ENCODE measurements at regions not wholly inside any gene's neighbourhood (a gene's known extent, or its start where the extent isn't known, plus 50 kb on each side); places are given as distances from the start of the nearest gene placed in this dataset.
"Not testable (repeated sequence)": the region's sequence is repeated elsewhere in the genome, so short reads cannot be mapped to it uniquely, and the experiment has no call there.

- Histone ChIP-seq H3K9ac (ENCODE audit: insufficient read length, low read depth) (no peak overlapping the region), H3K4me3 (ENCODE audit: insufficient read length, low read depth) (no peak overlapping the region), H3K4me1 (ENCODE audit: insufficient read depth, insufficient read length) (peaks cover 10% of the 10 kb centered on the region), H3K9me3 (ENCODE audit: insufficient read depth, low read length) (no peaks in the 10 kb centered on the region), H3K27me3 (ENCODE audit: insufficient read depth, insufficient read length) (no peaks in the 10 kb centered on the region), H3K36me3 (ENCODE audit: insufficient read depth, insufficient read length, low read length) (no peaks in the 10 kb centered on the region)
- no peak for TF ChIP-seq ZNF274 (IDR thresholded peaks at IDR 0.05; ENCODE audit: low read depth, low read length)
- TF ChIP-seq SUZ12 (IDR thresholded peaks at IDR 0.05; ENCODE audit: extremely low read depth, insufficient read depth, insufficient read length), result no peak
- no peak for TF ChIP-seq YY1 (IDR thresholded peaks at IDR 0.05; ENCODE audit: insufficient read depth, insufficient read length)
- peak; percentile 23 for DNase-seq (ENCODE audit: low read depth, low spot score)
Observed at GRCh38 chr6:30814146-30815040, 69.9 kb upstream of the DDR1 start.

GRCh38 chr6:30813631-30814145 is 69.3 kb upstream of the IER3 start:
- H3K4me1 ChIP-seq (ENCODE audit: insufficient read depth, insufficient read length), result peaks cover 10% of the 10 kb centered on the region
- H3K9ac ChIP-seq (ENCODE audit: insufficient read length, low read depth), result no peak overlapping the region
- no peaks in the 10 kb centered on the region for H3K27me3 ChIP-seq (ENCODE audit: insufficient read depth, insufficient read length)
- no peaks in the 10 kb centered on the region for H3K9me3 ChIP-seq (ENCODE audit: insufficient read depth, low read length)
- no peak for DNase-seq (ENCODE audit: low read depth, low spot score)
- TF ChIP-seq SUZ12 (IDR thresholded peaks at IDR 0.05; ENCODE audit: extremely low read depth, insufficient read depth, insufficient read length) (no peak), ZNF274 (IDR thresholded peaks at IDR 0.05; ENCODE audit: low read depth, low read length) (no peak), YY1 (IDR thresholded peaks at IDR 0.05; ENCODE audit: insufficient read depth, insufficient read length) (no peak)
- no peaks in the 10 kb centered on the region for H3K36me3 ChIP-seq (ENCODE audit: insufficient read depth, insufficient read length, low read length)
- no peak overlapping the region for H3K4me3 ChIP-seq (ENCODE audit: insufficient read length, low read depth)

DNA sequence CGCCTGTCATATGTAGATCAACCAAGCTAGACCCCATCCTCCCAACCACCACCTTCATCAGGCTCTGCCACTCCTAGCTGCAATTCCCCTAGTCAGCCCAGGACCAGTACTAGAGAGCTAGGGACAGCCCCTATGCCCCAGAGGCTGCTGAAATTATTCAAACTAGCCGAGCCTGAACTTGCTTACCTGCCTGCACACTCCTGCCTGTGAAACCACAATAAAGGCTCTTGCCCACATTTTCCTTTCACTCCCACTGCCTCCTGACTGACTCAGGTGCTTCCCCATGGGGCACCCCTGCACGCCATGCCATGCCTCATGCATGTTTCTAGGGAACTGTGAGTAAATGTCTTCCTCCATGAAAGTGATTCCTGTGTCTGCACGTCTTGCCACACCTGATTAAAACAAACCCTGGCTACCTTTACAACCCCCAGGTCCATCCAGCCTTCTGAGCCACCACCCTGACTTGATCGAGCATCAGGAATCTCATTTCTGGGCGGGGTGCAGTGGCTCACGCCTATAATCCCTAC is 66.5 kb upstream of the IER3 start:
- Histone ChIP-seq H3K4me3 (ENCODE audit: insufficient read length, low read depth) (no peak overlapping the region), H3K9me3 (ENCODE audit: insufficient read depth, low read length) (no peaks in the 10 kb centered on the region), H3K27me3 (ENCODE audit: insufficient read depth, insufficient read length) (no peaks in the 10 kb centered on the region), H3K9ac (ENCODE audit: insufficient read length, low read depth) (no peak overlapping the region), H3K36me3 (ENCODE audit: insufficient read depth, insufficient read length, low read length) (no peaks in the 10 kb centered on the region), H3K4me1 (ENCODE audit: insufficient read depth, insufficient read length) (peaks cover 10% of the 10 kb centered on the region)
- no peak for DNase-seq (ENCODE audit: low read depth, low spot score)
- TF ChIP-seq SUZ12 (IDR thresholded peaks at IDR 0.05; ENCODE audit: extremely low read depth, insufficient read depth, insufficient read length) (no peak), YY1 (IDR thresholded peaks at IDR 0.05; ENCODE audit: insufficient read depth, insufficient read length) (no peak), ZNF274 (IDR thresholded peaks at IDR 0.05; ENCODE audit: low read depth, low read length) (no peak)

DNA sequence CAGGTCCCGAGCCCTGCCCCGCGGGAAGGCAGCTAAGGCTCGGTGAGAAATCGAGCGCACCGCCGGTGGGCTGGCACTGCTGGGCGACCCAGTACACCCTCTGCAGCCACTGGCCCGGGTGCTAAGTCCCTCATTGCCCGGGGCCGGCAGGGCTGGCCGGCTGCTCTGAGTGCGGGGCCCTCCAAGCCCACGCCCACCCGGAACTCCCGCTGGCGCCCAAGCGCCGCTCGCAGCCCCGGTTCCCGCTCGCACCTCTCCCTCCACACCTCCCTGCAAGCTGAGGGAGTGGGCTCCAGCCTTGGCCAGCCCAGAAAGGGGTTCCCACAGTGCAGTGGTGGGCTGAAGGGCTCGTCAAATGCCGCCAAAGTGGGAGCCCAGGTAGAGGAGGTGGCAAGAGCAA is 63.2 kb upstream of the IER3 start:
- not testable (repeated sequence) for H3K27me3 ChIP-seq (ENCODE audit: insufficient read depth, insufficient read length); H3K36me3 ChIP-seq (ENCODE audit: insufficient read depth, insufficient read length, low read length); H3K4me3 ChIP-seq (ENCODE audit: insufficient read length, low read depth); H3K9me3 ChIP-seq (ENCODE audit: insufficient read depth, low read length); H3K4me1 ChIP-seq (ENCODE audit: insufficient read depth, insufficient read length); DNase-seq (ENCODE audit: low read depth, low spot score); H3K9ac ChIP-seq (ENCODE audit: insufficient read length, low read depth)

GRCh38 chr6:30806581-30807183 is 62.3 kb upstream of the IER3 start:
- DNase-seq (ENCODE audit: low read depth, low spot score), result no peak
- H3K4me3 ChIP-seq (ENCODE audit: insufficient read length, low read depth), result no peak overlapping the region

DNA sequence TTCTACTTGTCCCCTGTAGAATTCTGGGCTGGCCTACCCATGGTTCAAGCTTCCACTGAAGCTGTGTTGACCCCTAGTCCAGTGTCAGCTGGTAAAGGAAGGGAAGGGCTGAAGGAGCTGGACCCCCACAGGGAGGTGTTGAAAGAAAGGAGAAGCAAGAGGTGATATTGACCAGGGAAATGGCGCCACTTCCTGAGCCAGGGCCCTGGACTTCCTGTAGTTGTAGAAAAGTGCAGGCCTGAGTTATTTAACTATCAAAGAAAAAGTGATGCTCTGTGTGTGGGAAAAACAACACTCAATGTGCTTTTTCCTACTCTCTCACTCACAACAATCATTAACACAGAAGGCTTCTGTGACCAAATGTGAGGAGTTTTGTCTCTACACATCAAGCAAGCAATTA is 60.0 kb upstream of the IER3 start:
- Histone ChIP-seq H3K36me3 (ENCODE audit: insufficient read depth, insufficient read length, low read length) (no peaks in the 10 kb centered on the region), H3K4me3 (ENCODE audit: insufficient read length, low read depth) (no peak overlapping the region), H3K9ac (ENCODE audit: insufficient read length, low read depth) (no peak overlapping the region), H3K9me3 (ENCODE audit: insufficient read depth, low read length) (no peaks in the 10 kb centered on the region), H3K27me3 (ENCODE audit: insufficient read depth, insufficient read length) (no peaks in the 10 kb centered on the region), H3K4me1 (ENCODE audit: insufficient read depth, insufficient read length) (no peaks in the 10 kb centered on the region)
- no peak for DNase-seq (ENCODE audit: low read depth, low spot score)
- TF ChIP-seq SUZ12 (IDR thresholded peaks at IDR 0.05; ENCODE audit: extremely low read depth, insufficient read depth, insufficient read length) (no peak), ZNF274 (IDR thresholded peaks at IDR 0.05; ENCODE audit: low read depth, low read length) (no peak), YY1 (IDR thresholded peaks at IDR 0.05; ENCODE audit: insufficient read depth, insufficient read length) (no peak)

More at GRCh38 chr6:30806581-30807183, 62.3 kb upstream of the IER3 start:
- no peaks in the 10 kb centered on the region for H3K36me3 ChIP-seq (ENCODE audit: insufficient read depth, insufficient read length, low read length)
- no peaks in the 10 kb centered on the region for H3K27me3 ChIP-seq (ENCODE audit: insufficient read depth, insufficient read length)
- TF ChIP-seq ZNF274 (IDR thresholded peaks at IDR 0.05; ENCODE audit: low read depth, low read length) (no peak), SUZ12 (IDR thresholded peaks at IDR 0.05; ENCODE audit: extremely low read depth, insufficient read depth, insufficient read length) (no peak), YY1 (IDR thresholded peaks at IDR 0.05; ENCODE audit: insufficient read depth, insufficient read length) (no peak)
- peaks cover 7% of the 10 kb centered on the region for H3K4me1 ChIP-seq (ENCODE audit: insufficient read depth, insufficient read length)
- no peaks in the 10 kb centered on the region for H3K9me3 ChIP-seq (ENCODE audit: insufficient read depth, low read length)
- H3K9ac ChIP-seq (ENCODE audit: insufficient read length, low read depth), result no peak overlapping the region

GRCh38 chr6:30802731-30803130 is 58.4 kb upstream of the IER3 start:
- Histone ChIP-seq H3K27me3 (ENCODE audit: insufficient read depth, insufficient read length) (no peaks in the 10 kb centered on the region), H3K36me3 (ENCODE audit: insufficient read depth, insufficient read length, low read length) (no peaks in the 10 kb centered on the region), H3K4me3 (ENCODE audit: insufficient read length, low read depth) (no peak overlapping the region), H3K4me1 (ENCODE audit: insufficient read depth, insufficient read length) (no peaks in the 10 kb centered on the region), H3K9me3 (ENCODE audit: insufficient read depth, low read length) (no peaks in the 10 kb centered on the region), H3K9ac (ENCODE audit: insufficient read length, low read depth) (no peak overlapping the region)
- TF ChIP-seq SUZ12 (IDR thresholded peaks at IDR 0.05; ENCODE audit: extremely low read depth, insufficient read depth, insufficient read length) (no peak), ZNF274 (IDR thresholded peaks at IDR 0.05; ENCODE audit: low read depth, low read length) (no peak), YY1 (IDR thresholded peaks at IDR 0.05; ENCODE audit: insufficient read depth, insufficient read length) (no peak)
- DNase-seq (ENCODE audit: low read depth, low spot score), result no peak

All from NT2/D1 (cell line).